ENCODE measurements at regions not wholly inside any gene's neighbourhood (a gene's known extent, or its start where the extent isn't known, plus 50 kb on each side); places are given as distances from the start of the nearest gene placed in this dataset.

- intact Hi-C loops (cut with DNase I) = no loop called here
- no peak overlapping the region for H3K4me3 ChIP-seq
- no peaks in the 10 kb centered on the region for H3K9me3 ChIP-seq
- no peaks in the 10 kb centered on the region for H3K4me1 ChIP-seq
- TF ChIP-seq, protein P1, sequence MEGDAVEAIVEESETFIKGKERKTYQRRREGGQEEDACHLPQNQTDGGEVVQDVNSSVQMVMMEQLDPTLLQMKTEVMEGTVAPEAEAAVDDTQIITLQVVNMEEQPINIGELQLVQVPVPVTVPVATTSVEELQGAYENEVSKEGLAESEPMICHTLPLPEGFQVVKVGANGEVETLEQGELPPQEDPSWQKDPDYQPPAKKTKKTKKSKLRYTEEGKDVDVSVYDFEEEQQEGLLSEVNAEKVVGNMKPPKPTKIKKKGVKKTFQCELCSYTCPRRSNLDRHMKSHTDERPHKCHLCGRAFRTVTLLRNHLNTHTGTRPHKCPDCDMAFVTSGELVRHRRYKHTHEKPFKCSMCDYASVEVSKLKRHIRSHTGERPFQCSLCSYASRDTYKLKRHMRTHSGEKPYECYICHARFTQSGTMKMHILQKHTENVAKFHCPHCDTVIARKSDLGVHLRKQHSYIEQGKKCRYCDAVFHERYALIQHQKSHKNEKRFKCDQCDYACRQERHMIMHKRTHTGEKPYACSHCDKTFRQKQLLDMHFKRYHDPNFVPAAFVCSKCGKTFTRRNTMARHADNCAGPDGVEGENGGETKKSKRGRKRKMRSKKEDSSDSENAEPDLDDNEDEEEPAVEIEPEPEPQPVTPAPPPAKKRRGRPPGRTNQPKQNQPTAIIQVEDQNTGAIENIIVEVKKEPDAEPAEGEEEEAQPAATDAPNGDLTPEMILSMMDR (IDR thresholded peaks at IDR 0.05) = no peak
- TF ChIP-seq POLR2AphosphoS5 (IDR thresholded peaks at IDR 0.05) = no peak
- TF ChIP-seq POLR2A (IDR thresholded peaks at IDR 0.05) = no peak
- TF ChIP-seq EP300 (IDR thresholded peaks at IDR 0.05) = no peak
- no peak for DNase-seq
- H3K36me3 ChIP-seq = no peaks in the 10 kb centered on the region
- H3K27me3 ChIP-seq = no peaks in the 10 kb centered on the region
- WGBS, 2 donors = 66 to 68% methylated on average over 9 of the region's 9 CpGs
- H3K27ac ChIP-seq = no peak overlapping the region
Measured at GRCh38 chr1:208387908-208388811, 144.0 kb upstream of the PLXNA2 start.

- TF ChIP-seq POLR2A (IDR thresholded peaks at IDR 0.05) = no peak
- no peak for TF ChIP-seq EP300 (IDR thresholded peaks at IDR 0.05)
- TF ChIP-seq, protein P1 (IDR thresholded peaks at IDR 0.05) = no peak
- no peak for TF ChIP-seq POLR2AphosphoS5 (IDR thresholded peaks at IDR 0.05)
- Histone ChIP-seq H3K4me3 (no peak overlapping the region), H3K27me3 (no peaks in the 10 kb centered on the region), H3K27ac (no peak overlapping the region), H3K36me3 (no peaks in the 10 kb centered on the region), H3K4me1 (no peaks in the 10 kb centered on the region), H3K9me3 (no peaks in the 10 kb centered on the region)
- 70 to 74% methylated on average over 3 of the region's 3 CpGs for WGBS, 2 donors
- intact Hi-C loops (cut with DNase I) = no loop called here
- DNase-seq = no peak
Measured at GRCh38 chr1:208393416-208393815, 149.2 kb upstream of the PLXNA2 start.

GRCh38 chr1:208393826-208394225 lies 149.6 kb upstream of the PLXNA2 start:
- Histone ChIP-seq H3K27me3 (no peaks in the 10 kb centered on the region), H3K27ac (no peak overlapping the region), H3K4me1 (no peaks in the 10 kb centered on the region), H3K9me3 (no peaks in the 10 kb centered on the region), H3K36me3 (no peaks in the 10 kb centered on the region), H3K4me3 (no peak overlapping the region)
- no peak for TF ChIP-seq EP300 (IDR thresholded peaks at IDR 0.05)
- TF ChIP-seq POLR2A (IDR thresholded peaks at IDR 0.05) = no peak
- no peak for TF ChIP-seq POLR2AphosphoS5 (IDR thresholded peaks at IDR 0.05)
- TF ChIP-seq, protein P1 (IDR thresholded peaks at IDR 0.05) = no peak
- 87 to 91% methylated on average over 1 of the region's 1 CpG for WGBS, 2 donors
- intact Hi-C loops (cut with DNase I) = no loop called here
- DNase-seq = no peak

- Histone ChIP-seq H3K4me3 (no peak overlapping the region), H3K9me3 (no peaks in the 10 kb centered on the region), H3K27ac (no peak overlapping the region), H3K36me3 (no peaks in the 10 kb centered on the region), H3K4me1 (no peaks in the 10 kb centered on the region), H3K27me3 (no peaks in the 10 kb centered on the region)
- 76 to 88% methylated on average over 5 of the region's 5 CpGs for WGBS, 2 donors
- TF ChIP-seq, protein P1 (IDR thresholded peaks at IDR 0.05) = no peak
- TF ChIP-seq POLR2A (IDR thresholded peaks at IDR 0.05) (no peak), POLR2AphosphoS5 (IDR thresholded peaks at IDR 0.05) (no peak), EP300 (IDR thresholded peaks at IDR 0.05) (no peak)
- DNase-seq = no peak
- intact Hi-C loops (cut with DNase I) = no loop called here
Measured at GRCh38 chr1:208397286-208397685, 153.1 kb upstream of the PLXNA2 start.

All from sigmoid colon (tissue), 6 donors.